ENCODE measurements at regions not wholly inside any gene's neighbourhood (a gene's known extent, or its start where the extent isn't known, plus 50 kb on each side); places are given as distances from the start of the nearest gene placed in this dataset.

- TF ChIP-seq ZNF70 (CRISPR knock-in tag; IDR thresholded peaks at IDR 0.05): no peak
- TF ChIP-seq ISL1 (CRISPR knock-in tag; IDR thresholded peaks at IDR 0.05): no peak
- TF ChIP-seq TSHZ2 (CRISPR knock-in tag; IDR thresholded peaks at IDR 0.05): no peak
Observed at GRCh38 chr6:168217216-168217879, 102.2 kb downstream of the DACT2 start.

Measured in SK-N-SH treated with all-trans-retinoic acid at 6 μM for 48 hours (cell line).